ENCODE measurements at regions not wholly inside any gene's neighbourhood (a gene's known extent, or its start where the extent isn't known, plus 50 kb on each side); places are given as distances from the start of the nearest gene placed in this dataset.

DNA sequence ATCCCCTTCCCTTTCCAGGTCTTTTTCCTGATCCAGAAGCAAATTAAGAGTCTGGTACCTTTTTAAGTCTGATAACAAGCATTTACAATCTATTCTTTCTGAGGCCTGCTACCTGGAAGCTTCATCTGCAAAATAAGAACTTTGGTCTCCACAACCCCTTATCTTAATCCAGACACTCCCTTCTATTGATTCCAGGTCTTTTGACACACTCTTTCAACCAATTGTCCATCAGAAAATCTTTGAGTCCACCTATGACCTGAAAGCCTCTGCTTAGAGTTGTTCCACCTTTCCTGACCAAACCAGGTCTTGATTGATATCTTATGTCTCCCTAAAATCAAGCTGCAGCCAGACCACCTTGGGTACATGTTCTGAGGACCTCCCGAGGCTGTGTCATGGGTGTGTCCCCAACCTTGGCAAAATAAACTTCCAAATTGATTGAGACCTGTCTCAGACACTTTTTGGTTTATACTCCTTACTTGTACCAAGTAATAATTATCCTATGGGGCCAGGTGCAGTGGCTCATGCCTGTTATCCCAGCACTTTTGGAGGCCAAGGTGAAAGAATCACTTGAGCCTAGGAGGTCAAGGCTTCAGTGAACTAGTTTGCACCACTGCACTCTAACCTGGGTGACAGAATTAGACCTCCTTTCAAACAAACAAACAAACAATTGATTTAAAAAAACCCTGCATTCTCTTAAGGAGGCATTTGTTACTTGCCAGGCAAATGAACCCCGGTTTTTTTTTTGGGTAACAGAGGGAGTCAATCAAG is 126.1 kb downstream of the MAP3K21 start (continued):
- TF ChIP-seq, protein P1, sequence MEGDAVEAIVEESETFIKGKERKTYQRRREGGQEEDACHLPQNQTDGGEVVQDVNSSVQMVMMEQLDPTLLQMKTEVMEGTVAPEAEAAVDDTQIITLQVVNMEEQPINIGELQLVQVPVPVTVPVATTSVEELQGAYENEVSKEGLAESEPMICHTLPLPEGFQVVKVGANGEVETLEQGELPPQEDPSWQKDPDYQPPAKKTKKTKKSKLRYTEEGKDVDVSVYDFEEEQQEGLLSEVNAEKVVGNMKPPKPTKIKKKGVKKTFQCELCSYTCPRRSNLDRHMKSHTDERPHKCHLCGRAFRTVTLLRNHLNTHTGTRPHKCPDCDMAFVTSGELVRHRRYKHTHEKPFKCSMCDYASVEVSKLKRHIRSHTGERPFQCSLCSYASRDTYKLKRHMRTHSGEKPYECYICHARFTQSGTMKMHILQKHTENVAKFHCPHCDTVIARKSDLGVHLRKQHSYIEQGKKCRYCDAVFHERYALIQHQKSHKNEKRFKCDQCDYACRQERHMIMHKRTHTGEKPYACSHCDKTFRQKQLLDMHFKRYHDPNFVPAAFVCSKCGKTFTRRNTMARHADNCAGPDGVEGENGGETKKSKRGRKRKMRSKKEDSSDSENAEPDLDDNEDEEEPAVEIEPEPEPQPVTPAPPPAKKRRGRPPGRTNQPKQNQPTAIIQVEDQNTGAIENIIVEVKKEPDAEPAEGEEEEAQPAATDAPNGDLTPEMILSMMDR (conservative IDR thresholded peaks at IDR 0.05; ENCODE audit: low read depth in 2 of 2): no peak
- TF ChIP-seq STAT1 (IDR thresholded peaks at IDR 0.05; ENCODE audit: unreplicated experiment): no peak
- TF ChIP-seq EZH2 (IDR thresholded peaks at IDR 0.05; ENCODE audit: low read depth, unreplicated experiment): no peak
- TF ChIP-seq NANOG (IDR thresholded peaks at IDR 0.05; ENCODE audit: borderline replicate concordance): no peak
- TF ChIP-seq POLR2AphosphoS5 (IDR thresholded peaks at IDR 0.05; ENCODE audit: low read depth): no peak
- TF ChIP-seq, protein P2, sequence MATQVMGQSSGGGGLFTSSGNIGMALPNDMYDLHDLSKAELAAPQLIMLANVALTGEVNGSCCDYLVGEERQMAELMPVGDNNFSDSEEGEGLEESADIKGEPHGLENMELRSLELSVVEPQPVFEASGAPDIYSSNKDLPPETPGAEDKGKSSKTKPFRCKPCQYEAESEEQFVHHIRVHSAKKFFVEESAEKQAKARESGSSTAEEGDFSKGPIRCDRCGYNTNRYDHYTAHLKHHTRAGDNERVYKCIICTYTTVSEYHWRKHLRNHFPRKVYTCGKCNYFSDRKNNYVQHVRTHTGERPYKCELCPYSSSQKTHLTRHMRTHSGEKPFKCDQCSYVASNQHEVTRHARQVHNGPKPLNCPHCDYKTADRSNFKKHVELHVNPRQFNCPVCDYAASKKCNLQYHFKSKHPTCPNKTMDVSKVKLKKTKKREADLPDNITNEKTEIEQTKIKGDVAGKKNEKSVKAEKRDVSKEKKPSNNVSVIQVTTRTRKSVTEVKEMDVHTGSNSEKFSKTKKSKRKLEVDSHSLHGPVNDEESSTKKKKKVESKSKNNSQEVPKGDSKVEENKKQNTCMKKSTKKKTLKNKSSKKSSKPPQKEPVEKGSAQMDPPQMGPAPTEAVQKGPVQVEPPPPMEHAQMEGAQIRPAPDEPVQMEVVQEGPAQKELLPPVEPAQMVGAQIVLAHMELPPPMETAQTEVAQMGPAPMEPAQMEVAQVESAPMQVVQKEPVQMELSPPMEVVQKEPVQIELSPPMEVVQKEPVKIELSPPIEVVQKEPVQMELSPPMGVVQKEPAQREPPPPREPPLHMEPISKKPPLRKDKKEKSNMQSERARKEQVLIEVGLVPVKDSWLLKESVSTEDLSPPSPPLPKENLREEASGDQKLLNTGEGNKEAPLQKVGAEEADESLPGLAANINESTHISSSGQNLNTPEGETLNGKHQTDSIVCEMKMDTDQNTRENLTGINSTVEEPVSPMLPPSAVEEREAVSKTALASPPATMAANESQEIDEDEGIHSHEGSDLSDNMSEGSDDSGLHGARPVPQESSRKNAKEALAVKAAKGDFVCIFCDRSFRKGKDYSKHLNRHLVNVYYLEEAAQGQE (IDR thresholded peaks at IDR 0.05; ENCODE audit: unreplicated experiment): no peak
- TF ChIP-seq ZNF114 (CRISPR knock-in tag; IDR thresholded peaks at IDR 0.05): no peak
- TF ChIP-seq, protein P3, sequence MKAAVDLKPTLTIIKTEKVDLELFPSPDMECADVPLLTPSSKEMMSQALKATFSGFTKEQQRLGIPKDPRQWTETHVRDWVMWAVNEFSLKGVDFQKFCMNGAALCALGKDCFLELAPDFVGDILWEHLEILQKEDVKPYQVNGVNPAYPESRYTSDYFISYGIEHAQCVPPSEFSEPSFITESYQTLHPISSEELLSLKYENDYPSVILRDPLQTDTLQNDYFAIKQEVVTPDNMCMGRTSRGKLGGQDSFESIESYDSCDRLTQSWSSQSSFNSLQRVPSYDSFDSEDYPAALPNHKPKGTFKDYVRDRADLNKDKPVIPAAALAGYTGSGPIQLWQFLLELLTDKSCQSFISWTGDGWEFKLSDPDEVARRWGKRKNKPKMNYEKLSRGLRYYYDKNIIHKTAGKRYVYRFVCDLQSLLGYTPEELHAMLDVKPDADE (IDR thresholded peaks at IDR 0.05): no peak
- no peak for TF ChIP-seq EZH2phosphoT487 (IDR thresholded peaks at IDR 0.05; ENCODE audit: unreplicated experiment)

DNA sequence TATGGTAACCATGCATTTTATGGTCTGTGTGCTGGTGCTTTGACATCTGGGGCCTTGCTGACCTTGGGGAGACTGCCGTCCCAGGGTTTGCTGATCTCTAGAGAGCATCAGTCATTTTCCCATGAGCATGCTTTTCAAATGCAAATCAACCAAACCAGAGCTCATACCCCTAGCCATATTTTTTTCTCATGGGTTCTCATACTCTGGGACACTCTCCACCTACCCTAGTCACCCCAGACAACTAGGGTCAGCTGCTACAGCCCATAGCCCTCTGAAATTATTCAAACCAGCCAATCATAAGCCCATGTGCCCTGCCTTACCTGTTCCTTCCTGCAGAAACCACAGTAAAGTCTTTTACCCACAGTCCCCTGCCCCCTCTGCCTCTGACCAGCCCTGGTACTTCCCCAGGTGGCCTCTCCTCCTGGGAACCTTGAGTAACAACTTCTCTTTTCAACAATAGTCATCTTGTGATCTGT is 132.0 kb downstream of the MAP3K21 start:
- ATAC-seq (no peak), DNase-seq (ENCODE audit: low spot score) (no peak)
- H3K79me2 ChIP-seq (replicated peaks; ENCODE audit: insufficient read depth): no peaks in the 10 kb centered on the region
- 0 out of 2 replicates have a peak overlapping the region, but pooled peaks have one; percentile 10 for H3K27ac Mint-ChIP-seq
- no peaks in the 10 kb centered on the region for H3F3A ChIP-seq (replicated peaks; ENCODE audit: low read depth)
- no peak overlapping the region for H3K27ac ChIP-seq (ENCODE audit: low read depth)
- no peak for TF ChIP-seq EZH2phosphoT487 (IDR thresholded peaks at IDR 0.05; ENCODE audit: unreplicated experiment)
- TF ChIP-seq STAT1 (IDR thresholded peaks at IDR 0.05; ENCODE audit: unreplicated experiment): no peak
- no peak for TF ChIP-seq ZNF114 (CRISPR knock-in tag; IDR thresholded peaks at IDR 0.05)
- TF ChIP-seq, protein P3 (IDR thresholded peaks at IDR 0.05): no peak
- no peaks in the 10 kb centered on the region for H3K36me3 ChIP-seq (ENCODE audit: insufficient read depth)
- H3K4me3 ChIP-seq: no peak overlapping the region
- H3K4me1 Mint-ChIP-seq: peaks cover 17% of the 10 kb centered on the region
- peaks cover 13% of the 10 kb centered on the region; the same call in 1 of the 2 replicates for H3K4me1 ChIP-seq (ENCODE audit: insufficient read depth)
- no peaks in the 10 kb centered on the region; the same call in 2 of the 3 replicates for H3K36me3 Mint-ChIP-seq (ENCODE audit: low read depth)
- H3K27me3 Mint-ChIP-seq (ENCODE audit: insufficient read depth, low read depth, poor library complexity): no peaks in the 10 kb centered on the region
- no peaks in the 10 kb centered on the region; the same call in 2 of the 3 replicates for H3K9me3 Mint-ChIP-seq
- H3K4me3 Mint-ChIP-seq: no peak overlapping the region; the same call in 2 of the 3 replicates
- H2AFZ ChIP-seq: peak overlapping the region; percentile 84; the same call in 1 of the 2 replicates
- no peaks in the 10 kb centered on the region for H4K20me1 ChIP-seq (replicated peaks; ENCODE audit: insufficient read depth)
- peaks cover 15% of the 10 kb centered on the region; the same call in 1 of the 2 replicates for H3K9me2 ChIP-seq (ENCODE audit: insufficient read depth)
- no peak overlapping the region for H3K4me2 ChIP-seq
- H3K27me3 ChIP-seq (ENCODE audit: insufficient read depth): no peaks in the 10 kb centered on the region

Measured in GM23338 (cell line).